Heart left ventricle (tissue), 13 donors: ENCODE measurements at regions not wholly inside any gene's neighbourhood (a gene's known extent, or its start where the extent isn't known, plus 50 kb on each side); places are given as distances from the start of the nearest gene placed in this dataset.

Experiments used
- POLR2A ChIP-seq, 2 donors: fragments of 450-650 bp; IDR thresholded peaks; one replicate each; pipeline ENCODE4 v1.6.1; 2017; ENCODE audit warnings: antibody characterized with exemption in 2 of 2, mild to moderate bottlenecking in 2 of 2, moderate library complexity in 2 of 2
- TF ChIP-seq, protein P1 (sequence below), 12 donors: fragments of 200-600 bp; sonication (generic) in 4 of 12; IDR thresholded peaks; one replicate each; pipeline versions ENCODE4 v1.5.0 to v1.8.0; 2018 to 2022; ENCODE audit warnings: antibody characterized with exemption in 12 of 12, mild to moderate bottlenecking in 5 of 12
- donor health status: ischemic (EF 13 %, LVEDD 7.1; RV severe dilation, severe dysfunction).
- donor health status: DM: no; HTN: yes; CAD: no.
- donor health status: DM: no; HTN: no; CAD: no.
- donor health status: ischemic (EF 25% LVEDD 6.9; RV normal size, moderate dysfunction).
- donor health status: ischemic (EF 25% LVEDD 5.7; RV mildly dilated, moderate dysfunction).
- donor health status: ischemic (EF 35%, LVEDD 5.7; RV mildly dilated, moderate dysfunction).
- donor health status: nonischemic (EF 11% LVEDD 7.7; RV severe dilation, severe dysfunction).
- donor health status: DM: yes; HTN: yes; CAD: no.
- donor health status: PGD.
- donor health status: ischemic (EF 29% LVEDD 5.4; RV normal size, mild dysfunction).
- donor health status: nonischemic (EF 23%, LVEDD 6.1; RV moderate dilation, normal function).

- TF ChIP-seq POLR2A (IDR thresholded peaks at IDR 0.05): no peak
- TF ChIP-seq, protein P1, sequence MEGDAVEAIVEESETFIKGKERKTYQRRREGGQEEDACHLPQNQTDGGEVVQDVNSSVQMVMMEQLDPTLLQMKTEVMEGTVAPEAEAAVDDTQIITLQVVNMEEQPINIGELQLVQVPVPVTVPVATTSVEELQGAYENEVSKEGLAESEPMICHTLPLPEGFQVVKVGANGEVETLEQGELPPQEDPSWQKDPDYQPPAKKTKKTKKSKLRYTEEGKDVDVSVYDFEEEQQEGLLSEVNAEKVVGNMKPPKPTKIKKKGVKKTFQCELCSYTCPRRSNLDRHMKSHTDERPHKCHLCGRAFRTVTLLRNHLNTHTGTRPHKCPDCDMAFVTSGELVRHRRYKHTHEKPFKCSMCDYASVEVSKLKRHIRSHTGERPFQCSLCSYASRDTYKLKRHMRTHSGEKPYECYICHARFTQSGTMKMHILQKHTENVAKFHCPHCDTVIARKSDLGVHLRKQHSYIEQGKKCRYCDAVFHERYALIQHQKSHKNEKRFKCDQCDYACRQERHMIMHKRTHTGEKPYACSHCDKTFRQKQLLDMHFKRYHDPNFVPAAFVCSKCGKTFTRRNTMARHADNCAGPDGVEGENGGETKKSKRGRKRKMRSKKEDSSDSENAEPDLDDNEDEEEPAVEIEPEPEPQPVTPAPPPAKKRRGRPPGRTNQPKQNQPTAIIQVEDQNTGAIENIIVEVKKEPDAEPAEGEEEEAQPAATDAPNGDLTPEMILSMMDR (IDR thresholded peaks at IDR 0.05): no peak
These were observed 294.7 kb downstream of the IRF8 start for GRCh38 chr16:86193528-86194193.
